Mesodermal cell (in vitro differentiated cells): ENCODE measurements at regions not wholly inside any gene's neighbourhood (a gene's known extent, or its start where the extent isn't known, plus 50 kb on each side); places are given as distances from the start of the nearest gene placed in this dataset.

Source experiments
- H3K27ac ChIP-seq: 2 replicates; pipeline ENCODE4 v1.7.0; 2013; ENCODE audit warnings: mild to moderate bottlenecking, low read depth, low read length, moderate library complexity; ENCODE audit not compliant: severe bottlenecking
- H3K36me3 ChIP-seq: 2 replicates; pipeline ENCODE4 v1.7.1; 2013; ENCODE audit warnings: mild to moderate bottlenecking, low read length, moderate library complexity; ENCODE audit not compliant: control insufficient read depth, insufficient read depth
- H3K4me1 ChIP-seq: one replicate; pipeline ENCODE4 v1.7.1; 2013; ENCODE audit warnings: mild to moderate bottlenecking, low read length; ENCODE audit not compliant: insufficient read depth, control insufficient read depth, poor library complexity, severe bottlenecking
- H3K4me3 ChIP-seq: 2 replicates; pipeline ENCODE4 v1.7.0; 2013; ENCODE audit warnings: low read length, control low read depth, mild to moderate bottlenecking; ENCODE audit not compliant: insufficient read depth, poor library complexity, severe bottlenecking; ENCODE audit errors: extremely low read depth
- H3K9me3 ChIP-seq: 2 replicates; pipeline ENCODE4 v1.7.1; 2013; ENCODE audit warnings: mild to moderate bottlenecking, low read length, moderate library complexity; ENCODE audit not compliant: control insufficient read depth
- WGBS, 2 experiments: methylation state at CpG; one replicate each; pipeline ENCODE4 v1.1.5; 2013; ENCODE audit warnings: missing lambda C conversion rate in 2 of 2; ENCODE audit not compliant: insufficient coverage in 2 of 2; 5-methylcytosine and 5-hydroxymethylcytosine counted together

- WGBS, 2 experiments = 24 to 30% methylated on average over 3 of the region's 3 CpGs
These were observed 124.4 kb downstream of the FBXO15 start for GRCh38 chr18:74023220-74023619.

DNA sequence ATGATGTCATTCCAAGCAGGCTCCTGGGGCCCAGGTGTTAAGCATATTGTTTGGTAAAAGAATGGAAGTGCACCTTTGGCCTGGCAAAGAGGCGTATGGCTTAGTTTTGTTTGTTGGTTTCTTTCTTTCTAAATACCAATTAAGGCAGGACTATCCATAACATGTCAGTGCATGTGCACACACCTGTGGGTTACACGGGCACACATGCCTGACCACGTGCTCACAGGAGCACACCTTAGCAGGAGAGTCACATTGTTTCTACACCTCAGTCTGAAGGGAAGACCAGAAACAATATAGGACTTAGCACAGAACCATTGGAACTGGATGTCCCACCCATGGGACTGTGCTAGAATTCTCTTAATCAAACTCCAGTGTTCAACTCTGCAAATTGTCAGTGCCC, 127.8 kb downstream of the FBXO15 start:
- H3K4me3 ChIP-seq = no peak overlapping the region
- no peak overlapping the region for H3K27ac ChIP-seq
- H3K4me1 ChIP-seq = no peaks in the 10 kb centered on the region
- no peaks in the 10 kb centered on the region for H3K9me3 ChIP-seq
- no peaks in the 10 kb centered on the region for H3K36me3 ChIP-seq
- WGBS, 2 experiments = 62 to 95% methylated on average over 2 to 3 of the region's 3 CpGs

More at GRCh38 chr18:74023220-74023619, 124.4 kb downstream of the FBXO15 start:
- Histone ChIP-seq H3K9me3 (no peaks in the 10 kb centered on the region), H3K36me3 (no peaks in the 10 kb centered on the region), H3K4me3 (no peak overlapping the region), H3K27ac (no peak overlapping the region), H3K4me1 (no peaks in the 10 kb centered on the region)

- WGBS, 2 experiments = 80% methylated on average over 2 of the region's 5 CpGs
- H3K9me3 ChIP-seq = no peaks in the 10 kb centered on the region
- no peak overlapping the region for H3K27ac ChIP-seq
- no peaks in the 10 kb centered on the region for H3K4me1 ChIP-seq
- no peaks in the 10 kb centered on the region for H3K36me3 ChIP-seq
- no peak overlapping the region for H3K4me3 ChIP-seq
These were observed 133.7 kb downstream of the FBXO15 start for GRCh38 chr18:74013955-74014354.

DNA sequence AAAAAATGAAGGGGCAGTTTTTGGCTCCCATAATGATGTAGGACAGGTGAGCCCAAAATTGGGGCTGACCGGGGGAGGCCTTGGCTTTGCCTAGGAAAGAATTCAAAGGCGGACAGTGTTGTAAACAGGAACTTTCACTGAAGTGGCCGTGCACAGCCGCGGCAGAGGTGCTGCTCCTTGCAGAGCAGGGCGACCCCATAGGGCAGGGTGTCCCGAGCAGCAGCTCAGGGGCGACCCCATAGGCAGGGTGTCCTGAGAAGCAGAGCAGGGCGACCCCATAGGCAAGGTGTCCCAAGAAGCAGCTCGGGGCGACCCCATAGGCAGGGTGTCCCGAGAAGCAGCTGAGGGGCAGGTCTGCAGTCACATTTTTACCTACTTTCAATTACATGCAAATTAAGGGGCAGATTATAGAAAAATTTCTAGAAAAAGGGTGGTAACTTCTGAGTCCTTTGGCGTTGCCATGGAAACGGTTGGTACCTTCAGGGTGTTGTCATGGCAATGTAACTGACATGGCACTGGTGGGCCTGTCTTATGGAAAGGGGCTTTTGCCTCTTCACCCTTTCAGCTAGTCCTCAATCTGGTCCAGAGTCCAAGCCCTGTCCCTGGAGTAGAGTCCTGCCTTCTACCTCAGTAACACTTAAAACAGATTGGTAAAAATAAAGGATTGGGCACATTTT, 134.5 kb downstream of the FBXO15 start:
- Histone ChIP-seq H3K27ac (no peak overlapping the region), H3K36me3 (no peaks in the 10 kb centered on the region), H3K9me3 (no peaks in the 10 kb centered on the region), H3K4me1 (no peaks in the 10 kb centered on the region), H3K4me3 (no peak overlapping the region)
- 79 to 84% methylated on average over 6 to 9 of the region's 14 CpGs for WGBS, 2 experiments

- H3K36me3 ChIP-seq = no peaks in the 10 kb centered on the region
- H3K4me3 ChIP-seq = no peak overlapping the region
- no peak overlapping the region for H3K27ac ChIP-seq
- 88 to 90% methylated on average over 6 to 7 of the region's 8 CpGs for WGBS, 2 experiments
- H3K4me1 ChIP-seq = no peaks in the 10 kb centered on the region
- no peaks in the 10 kb centered on the region for H3K9me3 ChIP-seq
These were observed 141.5 kb downstream of the FBXO15 start for GRCh38 chr18:74006143-74006542.

- H3K27ac ChIP-seq = no peak overlapping the region
- H3K4me1 ChIP-seq = no peaks in the 10 kb centered on the region
- WGBS, 2 experiments = 67% methylated on average over 1 of the region's 4 CpGs; no CpG with 5 or more reads in 1 of the 2 experiments
- H3K9me3 ChIP-seq = no peaks in the 10 kb centered on the region
- no peaks in the 10 kb centered on the region for H3K36me3 ChIP-seq
- no peak overlapping the region for H3K4me3 ChIP-seq
These were observed 142.1 kb downstream of the FBXO15 start for GRCh38 chr18:74005320-74006109.

DNA sequence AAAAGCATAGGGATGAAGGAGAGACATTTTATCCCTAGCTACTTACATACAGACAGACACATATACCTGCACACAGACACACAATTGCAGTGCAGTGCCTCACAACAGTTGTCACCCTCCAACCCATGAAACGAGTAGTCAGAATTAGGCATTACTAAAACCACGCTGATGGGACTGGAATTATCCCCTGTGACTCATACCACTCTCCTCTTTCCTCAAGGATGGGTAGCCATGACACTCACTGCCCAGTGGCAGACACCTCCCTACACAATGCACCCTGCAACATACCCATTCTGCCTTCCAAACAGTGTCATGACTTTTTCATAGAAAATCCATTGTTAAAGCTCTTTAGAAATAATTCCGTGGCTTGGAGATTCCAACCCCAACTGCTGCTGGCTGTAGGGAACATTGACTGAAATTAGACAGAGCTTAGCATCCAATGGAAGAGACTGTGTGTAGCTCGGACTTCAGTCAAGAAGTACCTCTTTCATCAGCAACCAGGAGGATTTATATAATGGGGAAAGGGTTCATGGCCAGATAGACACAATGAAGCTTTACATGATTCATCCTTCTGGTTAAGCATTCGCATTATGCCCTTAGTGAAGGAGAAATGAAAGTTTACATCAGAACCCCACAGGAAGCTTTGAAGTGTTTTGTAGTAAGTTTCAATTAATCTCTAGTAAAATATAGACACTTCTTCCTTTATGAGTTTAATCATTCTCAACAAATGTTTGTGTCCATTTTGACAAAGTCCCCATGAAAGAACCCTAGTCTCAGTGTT, 155.2 kb downstream of the FBXO15 start:
- peaks cover 5% of the 10 kb centered on the region for H3K9me3 ChIP-seq
- 81 to 89% methylated on average over 2 to 5 of the region's 5 CpGs for WGBS, 2 experiments
- no peak overlapping the region for H3K27ac ChIP-seq
- H3K36me3 ChIP-seq = no peaks in the 10 kb centered on the region
- no peaks in the 10 kb centered on the region for H3K4me1 ChIP-seq
- H3K4me3 ChIP-seq = no peak overlapping the region

DNA sequence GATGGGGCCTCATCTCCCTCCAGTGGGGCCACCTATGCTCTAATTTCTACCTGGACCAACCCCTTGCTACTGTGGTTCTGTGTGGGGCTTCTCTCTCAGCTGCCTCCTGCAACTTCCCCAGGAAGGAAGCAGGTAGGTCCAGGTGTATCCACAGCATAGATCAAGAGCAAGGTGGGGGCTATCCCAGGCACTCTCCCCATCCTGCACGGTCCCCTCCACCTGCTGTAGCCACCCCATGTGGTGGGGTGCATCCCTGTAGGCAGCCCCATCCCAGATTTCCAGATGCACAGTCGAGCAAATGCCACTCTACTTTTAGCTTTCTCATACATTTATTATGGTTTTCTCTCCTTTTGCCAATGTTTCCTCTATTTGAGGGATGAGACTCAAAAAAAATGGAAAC, 156.1 kb downstream of the FBXO15 start:
- Histone ChIP-seq H3K4me3 (no peak overlapping the region), H3K36me3 (no peaks in the 10 kb centered on the region), H3K9me3 (peaks cover 10% of the 10 kb centered on the region), H3K4me1 (no peaks in the 10 kb centered on the region), H3K27ac (no peak overlapping the region)
- WGBS, 2 experiments = 67 to 76% methylated on average over 1 to 2 of the region's 2 CpGs

DNA sequence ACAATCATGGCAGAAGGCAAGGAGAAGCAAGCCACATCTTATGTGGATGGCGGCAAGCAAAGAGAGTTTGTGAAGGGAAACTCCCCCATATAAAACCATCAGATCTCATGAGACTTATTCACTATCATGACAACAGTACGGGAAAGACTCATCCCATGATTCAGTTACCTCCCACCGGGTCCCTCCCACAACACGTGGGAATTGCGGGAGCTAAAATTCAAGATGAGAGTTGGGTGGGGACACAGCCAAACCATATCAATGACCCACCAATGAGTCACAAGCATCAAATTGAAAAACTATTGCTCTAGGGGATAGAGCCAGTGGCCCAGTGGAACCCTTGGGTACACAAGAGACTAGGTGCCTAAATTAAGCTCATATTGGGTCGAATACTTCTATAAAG, 157.4 kb downstream of the FBXO15 start:
- H3K4me3 ChIP-seq = no peak overlapping the region
- no peaks in the 10 kb centered on the region for H3K4me1 ChIP-seq
- H3K36me3 ChIP-seq = no peaks in the 10 kb centered on the region
- peaks cover 10% of the 10 kb centered on the region for H3K9me3 ChIP-seq
- 86% methylated on average over 1 of the region's 6 CpGs; no CpG with 5 or more reads in 1 of the 2 experiments for WGBS, 2 experiments
- H3K27ac ChIP-seq = no peak overlapping the region

GRCh38 chr18:73987247-73987980, 160.2 kb downstream of the FBXO15 start:
- no peaks in the 10 kb centered on the region for H3K36me3 ChIP-seq
- no peak overlapping the region for H3K4me3 ChIP-seq
- peaks cover 10% of the 10 kb centered on the region for H3K9me3 ChIP-seq
- H3K4me1 ChIP-seq = no peaks in the 10 kb centered on the region
- H3K27ac ChIP-seq = no peak overlapping the region
- WGBS, 2 experiments = 92 to 95% methylated on average over 2 of the region's 2 CpGs
